Stomach (tissue), 8 donors: ENCODE measurements at regions not wholly inside any gene's neighbourhood (a gene's known extent, or its start where the extent isn't known, plus 50 kb on each side); places are given as distances from the start of the nearest gene placed in this dataset.

Experiments
- DNase-seq, 2 donors: peaks; one replicate each; pipeline versions ENCODE4 v3.0.0 to v3.0.0-alpha.2; 2013 to 2019
- H3K27ac ChIP-seq, 5 donors: fragments of 200-600 bp in 4 of 5; sonication (generic) in 4 of 5; one replicate each; pipeline ENCODE4 v1.5.1; 2013 to 2019; ENCODE audit warnings: mild to moderate bottlenecking in 1 of 5, moderate library complexity in 1 of 5
- H3K27me3 ChIP-seq, 3 donors: fragments of 200-600 bp; sonication (generic); one replicate each; pipeline ENCODE4 v1.5.1; 2017 to 2019; ENCODE audit warnings: mixed run types in 1 of 3
- H3K36me3 ChIP-seq, 4 donors: fragments of 200-600 bp; sonication (generic); 1 replicate in 3 of 4; 2 replicates in 1 of 4; pipeline ENCODE4 v1.5.1; 2016 to 2019
- H3K4me1 ChIP-seq, 4 donors: fragments of 200-600 bp; sonication (generic); one replicate each; pipeline ENCODE4 v1.5.1; 2016 to 2019
- H3K4me3 ChIP-seq, 4 donors: fragments of 200-600 bp; sonication (generic) in 3 of 4; one replicate each; pipeline ENCODE4 v1.5.1; 2016 to 2019; ENCODE audit warnings: mild to moderate bottlenecking in 1 of 4
- H3K9me3 ChIP-seq, 4 donors: fragments of 200-600 bp; sonication (generic); one replicate each; pipeline ENCODE4 v1.5.1; 2016 to 2019
- EP300 ChIP-seq: sonication (generic); formaldehyde crosslinking; IDR thresholded peaks from one replicate; pipeline ENCODE4 v1.6.1; 2017; ENCODE audit warnings: antibody characterized with exemption
- POLR2A ChIP-seq, 4 donors: fragments of 450-650 bp; IDR thresholded peaks; one replicate each; pipeline ENCODE4 v1.6.1; 2016; ENCODE audit warnings: antibody characterized with exemption in 4 of 4, control low read depth in 2 of 4, mild to moderate bottlenecking in 1 of 4, moderate library complexity in 1 of 4
- POLR2AphosphoS5 ChIP-seq, 3 donors: sonication (generic); formaldehyde crosslinking; IDR thresholded peaks; one replicate each; pipeline ENCODE4 v1.6.1; 2016; ENCODE audit warnings: antibody characterized with exemption in 3 of 3
- WGBS, 5 donors: extraction: QIAGEN DNeasy Blood & Tissue Kit in 3 of 5; methylation state at CpG; one replicate each; pipeline versions ENCODE4 v1.1.5 to v1.1.7; 2013 to 2018; 5-methylcytosine and 5-hydroxymethylcytosine counted together
- intact Hi-C: fragments of 100-400 bp; cut with DNase I; formaldehyde crosslinking; loops from one replicate; pipeline ENCODE4 v1.15.1; 2023; ENCODE audit warnings: low total_unique reads
- TF ChIP-seq, protein P1 (sequence below), 7 experiments: fragments of 450-650 bp in 4 of 7; fragments of 200-600 bp in 3 of 7; sonication (generic) in 3 of 7; IDR thresholded peaks; one replicate each; pipeline ENCODE4 v1.5.1; 2016 to 2019; ENCODE audit warnings: antibody characterized with exemption in 7 of 7, control low read depth in 2 of 7, mild to moderate bottlenecking in 1 of 7
- donor health status: healthy with polysubstance abuse.
- donor health status: Bipolar disorder and iron deficiency.
- donor health status: healthy.

DNA sequence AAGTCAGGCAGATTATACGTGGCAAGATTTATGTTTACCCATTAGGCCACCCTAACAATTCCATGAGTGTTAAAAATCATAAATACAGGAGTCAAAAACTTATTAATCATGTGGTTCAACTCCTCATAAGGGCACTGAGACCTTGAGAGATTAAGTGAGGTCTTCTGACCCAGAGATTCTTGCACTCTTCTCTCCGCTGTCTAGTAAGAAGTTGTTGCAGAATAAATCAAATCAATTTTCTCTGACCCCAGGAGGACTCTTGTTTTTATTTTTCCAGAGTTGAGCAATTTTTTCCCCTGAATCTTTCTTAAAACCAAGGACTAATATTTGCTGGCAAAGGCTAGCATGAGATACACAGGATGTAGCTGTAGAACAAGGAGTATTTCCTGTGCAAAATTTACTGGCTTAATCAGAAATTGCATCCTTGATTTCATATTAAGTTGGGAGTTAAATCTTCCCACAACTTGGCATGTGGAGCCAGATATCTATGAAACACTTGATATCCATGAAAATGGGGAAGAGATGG is 90.9 kb upstream of the PTHLH start:
- H3K4me3 ChIP-seq: no peak overlapping the region
- no peaks in the 10 kb centered on the region for H3K4me1 ChIP-seq
- no peaks in the 10 kb centered on the region for H3K36me3 ChIP-seq
- intact Hi-C loops: no loop called here
- TF ChIP-seq, protein P1, sequence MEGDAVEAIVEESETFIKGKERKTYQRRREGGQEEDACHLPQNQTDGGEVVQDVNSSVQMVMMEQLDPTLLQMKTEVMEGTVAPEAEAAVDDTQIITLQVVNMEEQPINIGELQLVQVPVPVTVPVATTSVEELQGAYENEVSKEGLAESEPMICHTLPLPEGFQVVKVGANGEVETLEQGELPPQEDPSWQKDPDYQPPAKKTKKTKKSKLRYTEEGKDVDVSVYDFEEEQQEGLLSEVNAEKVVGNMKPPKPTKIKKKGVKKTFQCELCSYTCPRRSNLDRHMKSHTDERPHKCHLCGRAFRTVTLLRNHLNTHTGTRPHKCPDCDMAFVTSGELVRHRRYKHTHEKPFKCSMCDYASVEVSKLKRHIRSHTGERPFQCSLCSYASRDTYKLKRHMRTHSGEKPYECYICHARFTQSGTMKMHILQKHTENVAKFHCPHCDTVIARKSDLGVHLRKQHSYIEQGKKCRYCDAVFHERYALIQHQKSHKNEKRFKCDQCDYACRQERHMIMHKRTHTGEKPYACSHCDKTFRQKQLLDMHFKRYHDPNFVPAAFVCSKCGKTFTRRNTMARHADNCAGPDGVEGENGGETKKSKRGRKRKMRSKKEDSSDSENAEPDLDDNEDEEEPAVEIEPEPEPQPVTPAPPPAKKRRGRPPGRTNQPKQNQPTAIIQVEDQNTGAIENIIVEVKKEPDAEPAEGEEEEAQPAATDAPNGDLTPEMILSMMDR (IDR thresholded peaks at IDR 0.05): no peak
- TF ChIP-seq POLR2A (IDR thresholded peaks at IDR 0.05) (no peak), POLR2AphosphoS5 (IDR thresholded peaks at IDR 0.05) (no peak), EP300 (no peak)
- DNase-seq: no peak
- H3K27ac ChIP-seq: no peak overlapping the region
- 73 to 87% (median 79%) methylated on average over 2 of the region's 2 CpGs for WGBS, 5 donors
- H3K9me3 ChIP-seq: no peaks in the 10 kb centered on the region
- H3K27me3 ChIP-seq: no peaks in the 10 kb centered on the region

DNA sequence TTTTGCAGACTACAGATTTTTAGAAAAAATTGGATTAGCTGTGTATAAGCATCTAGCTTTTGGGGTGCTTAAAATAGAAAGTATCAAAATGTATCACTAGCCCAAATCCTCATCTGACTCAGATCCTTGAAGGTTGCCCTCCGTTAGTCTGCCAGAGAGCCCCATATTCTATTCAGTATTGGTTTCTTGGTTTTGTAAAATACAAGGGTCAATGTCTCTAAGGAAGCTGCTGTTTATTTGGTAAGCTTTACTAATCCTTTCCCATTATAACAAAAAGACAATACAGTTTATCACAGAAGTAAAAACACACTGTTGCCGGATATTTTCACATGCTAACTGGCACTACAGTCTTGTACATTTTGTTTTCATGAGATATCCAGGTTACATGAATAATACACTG is 92.8 kb upstream of the PTHLH start:
- H3K27me3 ChIP-seq: no peaks in the 10 kb centered on the region
- WGBS, 5 donors: 56 to 68% (median 64%) methylated on average over 2 of the region's 2 CpGs
- no peaks in the 10 kb centered on the region for H3K9me3 ChIP-seq
- no peaks in the 10 kb centered on the region for H3K4me1 ChIP-seq
- intact Hi-C loops: no loop called here
- H3K36me3 ChIP-seq: no peaks in the 10 kb centered on the region
- DNase-seq: no peak
- H3K27ac ChIP-seq: no peak overlapping the region
- no peak overlapping the region for H3K4me3 ChIP-seq
- TF ChIP-seq POLR2AphosphoS5 (IDR thresholded peaks at IDR 0.05): no peak
- no peak for TF ChIP-seq EP300
- no peak for TF ChIP-seq POLR2A (IDR thresholded peaks at IDR 0.05)
- TF ChIP-seq, protein P1 (IDR thresholded peaks at IDR 0.05): no peak

DNA sequence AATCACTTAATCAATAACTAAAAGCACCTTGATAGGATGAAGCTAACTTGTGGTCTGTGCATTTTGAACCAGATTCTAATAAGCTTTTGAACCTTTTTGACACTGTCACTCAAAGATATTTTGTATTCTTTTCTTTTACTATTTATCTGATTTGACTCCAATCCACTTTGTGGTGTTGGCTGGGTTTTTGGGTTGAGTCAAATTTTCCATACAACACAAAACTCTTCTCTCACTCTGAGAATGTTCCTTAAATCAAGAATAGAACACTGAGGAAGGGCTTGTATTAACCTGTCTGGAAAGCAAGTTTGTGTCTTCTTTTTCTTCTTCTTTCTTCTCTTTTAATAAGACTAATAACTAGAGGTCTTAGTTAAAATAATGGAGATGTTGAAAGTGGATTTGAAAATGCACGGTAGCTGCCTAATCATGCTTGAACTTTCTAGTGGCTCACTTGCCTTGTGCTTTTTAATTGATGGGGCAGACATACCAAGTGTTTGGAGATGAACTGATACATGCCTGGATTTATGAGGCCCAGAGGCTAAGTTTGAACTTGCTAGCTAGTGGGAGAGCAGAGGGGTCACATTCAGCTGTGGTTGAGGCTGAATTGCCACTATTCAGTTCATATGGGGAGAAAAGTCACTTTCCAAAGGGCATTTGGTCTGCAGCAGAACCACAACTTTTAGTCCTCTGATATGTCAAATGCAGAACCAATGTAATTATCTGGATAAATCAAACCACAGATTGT is 93.5 kb upstream of the PTHLH start:
- 42 to 87% (median 80%) methylated on average over 1 of the region's 1 CpG for WGBS, 5 donors
- intact Hi-C loops: no loop called here
- Histone ChIP-seq H3K36me3 (no peaks in the 10 kb centered on the region), H3K4me3 (no peak overlapping the region), H3K4me1 (no peaks in the 10 kb centered on the region), H3K27ac (no peak overlapping the region), H3K9me3 (no peaks in the 10 kb centered on the region), H3K27me3 (no peaks in the 10 kb centered on the region)
- no peak for DNase-seq
- TF ChIP-seq POLR2AphosphoS5 (IDR thresholded peaks at IDR 0.05): no peak
- TF ChIP-seq, protein P1 (IDR thresholded peaks at IDR 0.05): no peak
- no peak for TF ChIP-seq EP300
- no peak for TF ChIP-seq POLR2A (IDR thresholded peaks at IDR 0.05)

DNA sequence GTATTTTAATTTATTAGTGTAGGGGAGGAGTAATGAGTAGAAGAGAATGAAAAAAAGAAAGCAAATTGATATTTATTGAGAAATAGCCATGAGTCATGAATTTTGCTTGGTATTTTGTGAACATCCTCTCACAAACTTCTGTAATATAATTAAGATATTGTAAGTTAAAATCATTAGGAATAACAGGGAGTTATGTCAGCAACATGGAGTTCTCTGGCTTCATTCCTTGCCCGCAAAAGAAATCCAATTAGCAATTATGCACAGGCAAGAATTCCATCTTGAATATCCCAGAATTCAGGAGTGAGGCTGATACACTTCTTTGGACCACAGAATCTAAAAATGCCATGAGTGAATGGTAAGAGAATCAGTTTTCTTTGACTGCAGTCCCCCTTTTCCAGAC is 94.3 kb upstream of the PTHLH start:
- no peak for DNase-seq
- H3K9me3 ChIP-seq: no peaks in the 10 kb centered on the region
- H3K4me1 ChIP-seq: no peaks in the 10 kb centered on the region
- no peak for TF ChIP-seq POLR2AphosphoS5 (IDR thresholded peaks at IDR 0.05)
- no peak for TF ChIP-seq EP300
- TF ChIP-seq, protein P1 (IDR thresholded peaks at IDR 0.05): no peak
- TF ChIP-seq POLR2A (IDR thresholded peaks at IDR 0.05): no peak
- intact Hi-C loops: no loop called here
- H3K27ac ChIP-seq: no peak overlapping the region
- no peak overlapping the region for H3K4me3 ChIP-seq
- 90 to 100% (median 96%) methylated on average over 1 of the region's 1 CpG for WGBS, 5 donors
- H3K27me3 ChIP-seq: no peaks in the 10 kb centered on the region
- H3K36me3 ChIP-seq: no peaks in the 10 kb centered on the region
